CD8-positive, alpha-beta memory T cell (primary cell): ENCODE measurements at regions not wholly inside any gene's neighbourhood (a gene's known extent, or its start where the extent isn't known, plus 50 kb on each side); places are given as distances from the start of the nearest gene placed in this dataset.

Experiments
- CTCF ChIA-PET: fragments of 350-600 bp; sonication (Branson Sonifier 250); formaldehyde crosslinking; loops from one replicate; lab custom pipeline; 2021; ENCODE audit warnings: antibody characterized with exemption; lab: Charles Lee
- POLR2A ChIA-PET: fragments of 350-600 bp; sonication (Branson Sonifier 250); formaldehyde crosslinking; loops from one replicate; lab custom pipeline; 2021; ENCODE audit warnings: antibody characterized with exemption; lab: Charles Lee
- DNase-seq, 5 donors: peaks; one replicate each; pipeline versions ENCODE4 v3.0.0 to v3.0.0-alpha.2; 2020 to 2022; ENCODE audit warnings: mixed read lengths in 1 of 5
- H3K27ac ChIP-seq: one replicate; pipeline ENCODE4 v1.7.0; 2013; ENCODE audit warnings: low read depth, mild to moderate bottlenecking, low read length, moderate library complexity
- H3K27me3 ChIP-seq: 2 replicates; pipeline ENCODE4 v1.7.0; 2013; ENCODE audit warnings: low read length, mild to moderate bottlenecking; ENCODE audit not compliant: insufficient read depth, poor library complexity, severe bottlenecking
- H3K36me3 ChIP-seq: 2 replicates; pipeline ENCODE4 v1.7.0; 2013; ENCODE audit warnings: mild to moderate bottlenecking, low read length, moderate library complexity; ENCODE audit not compliant: insufficient read depth
- H3K4me1 ChIP-seq: 2 replicates; pipeline ENCODE4 v1.7.0; 2013; ENCODE audit warnings: mild to moderate bottlenecking, low read length, moderate library complexity; ENCODE audit not compliant: insufficient read depth
- H3K4me3 ChIP-seq: 2 replicates; pipeline ENCODE4 v1.7.0; 2013; ENCODE audit warnings: mild to moderate bottlenecking, low read length
- H3K9me3 ChIP-seq: 2 replicates; pipeline ENCODE4 v1.7.0; 2013; ENCODE audit warnings: mild to moderate bottlenecking, low read length
- H3K27ac Mint-ChIP-seq, 8 donors: one replicate each; pipeline ENCODE4 v1.8.0; 2020 to 2021; ENCODE audit warnings: mixed read lengths in 8 of 8, mild to moderate bottlenecking in 6 of 8, inconsistent platforms in 3 of 8, moderate library complexity in 3 of 8
- H3K27me3 Mint-ChIP-seq, 2 donors: one replicate each; pipeline ENCODE4 v1.8.0; 2020 to 2021; ENCODE audit warnings: mixed read lengths in 2 of 2, mild to moderate bottlenecking in 1 of 2, moderate library complexity in 1 of 2
- H3K36me3 Mint-ChIP-seq, 3 donors: one replicate each; pipeline ENCODE4 v1.8.0; 2020 to 2021; ENCODE audit warnings: mixed read lengths in 3 of 3, inconsistent platforms in 1 of 3, mild to moderate bottlenecking in 1 of 3
- H3K4me1 Mint-ChIP-seq, 3 donors: one replicate each; pipeline ENCODE4 v1.8.0; 2020 to 2021; ENCODE audit warnings: mixed read lengths in 3 of 3, inconsistent platforms in 1 of 3, mild to moderate bottlenecking in 1 of 3
- H3K4me3 Mint-ChIP-seq, 7 donors: one replicate each; pipeline ENCODE4 v1.8.0; 2020 to 2021; ENCODE audit warnings: mixed read lengths in 7 of 7, mild to moderate bottlenecking in 6 of 7, moderate library complexity in 4 of 7, inconsistent platforms in 2 of 7
- H3K9me3 Mint-ChIP-seq, 5 donors: one replicate each; pipeline ENCODE4 v1.8.0; 2020 to 2022; ENCODE audit warnings: mixed read lengths in 5 of 5, mild to moderate bottlenecking in 3 of 5, moderate library complexity in 2 of 5, inconsistent platforms in 1 of 5

GRCh38 chr13:90956031-90956430 is 391.5 kb upstream of the MIR17HG start:
- H3K4me1 ChIP-seq, result no peaks in the 10 kb centered on the region
- H3K9me3 ChIP-seq, result no peaks in the 10 kb centered on the region
- no peaks in the 10 kb centered on the region for H3K4me1 Mint-ChIP-seq
- peak overlapping the region in 1 of 8 donors; percentile 42 for H3K27ac Mint-ChIP-seq
- ChIA-PET POLR2A (no interaction called here), CTCF (no interaction called here)
- no peak overlapping the region for H3K4me3 Mint-ChIP-seq
- H3K27me3 ChIP-seq, result no peaks in the 10 kb centered on the region
- no peak overlapping the region for H3K27ac ChIP-seq
- no peaks in the 10 kb centered on the region for H3K27me3 Mint-ChIP-seq
- DNase-seq, result no peak
- H3K36me3 Mint-ChIP-seq, result no peaks in the 10 kb centered on the region
- no peaks in the 10 kb centered on the region for H3K36me3 ChIP-seq
- H3K4me3 ChIP-seq, result no peak overlapping the region
- H3K9me3 Mint-ChIP-seq, result peaks cover 0 to 16% (median 0%) of the 10 kb centered on the region in 5 donors

GRCh38 chr13:90958866-90959265 is 388.6 kb upstream of the MIR17HG start:
- Histone ChIP-seq H3K36me3 (no peaks in the 10 kb centered on the region), H3K27ac (no peak overlapping the region), H3K27me3 (no peaks in the 10 kb centered on the region), H3K4me1 (no peaks in the 10 kb centered on the region), H3K4me3 (no peak overlapping the region), H3K9me3 (no peaks in the 10 kb centered on the region)
- no peak overlapping the region for H3K27ac Mint-ChIP-seq
- no peaks in the 10 kb centered on the region for H3K4me1 Mint-ChIP-seq
- no peaks in the 10 kb centered on the region for H3K36me3 Mint-ChIP-seq
- H3K27me3 Mint-ChIP-seq, result no peaks in the 10 kb centered on the region
- no peak overlapping the region for H3K4me3 Mint-ChIP-seq
- DNase-seq, result no peak
- ChIA-PET POLR2A (no interaction called here), CTCF (no interaction called here)
- H3K9me3 Mint-ChIP-seq, result peaks cover 0 to 7% (median 0%) of the 10 kb centered on the region in 5 donors

GRCh38 chr13:90968166-90968904 is 379.2 kb upstream of the MIR17HG start:
- Histone ChIP-seq H3K27me3 (no peaks in the 10 kb centered on the region), H3K9me3 (no peaks in the 10 kb centered on the region), H3K27ac (no peak overlapping the region), H3K36me3 (no peaks in the 10 kb centered on the region), H3K4me1 (no peaks in the 10 kb centered on the region), H3K4me3 (no peak overlapping the region)
- no peak for DNase-seq
- peaks cover 0 to 7% (median 4%) of the 10 kb centered on the region in 5 donors for H3K9me3 Mint-ChIP-seq
- no peaks in the 10 kb centered on the region for H3K27me3 Mint-ChIP-seq
- CTCF ChIA-PET, result no interaction called here
- no peaks in the 10 kb centered on the region for H3K36me3 Mint-ChIP-seq
- no peak overlapping the region for H3K27ac Mint-ChIP-seq
- H3K4me3 Mint-ChIP-seq, result no peak overlapping the region
- POLR2A ChIA-PET, result no interaction called here
- H3K4me1 Mint-ChIP-seq, result no peaks in the 10 kb centered on the region

- no peak for DNase-seq
- CTCF ChIA-PET, result no interaction called here
These were observed 373.1 kb upstream of the MIR17HG start for GRCh38 chr13:90974249-90974975.

GRCh38 chr13:90979059-90979458 is 368.4 kb upstream of the MIR17HG start:
- no peaks in the 10 kb centered on the region for H3K4me1 Mint-ChIP-seq
- Histone ChIP-seq H3K4me1 (no peaks in the 10 kb centered on the region), H3K27ac (no peak overlapping the region), H3K9me3 (no peaks in the 10 kb centered on the region), H3K27me3 (no peaks in the 10 kb centered on the region), H3K36me3 (no peaks in the 10 kb centered on the region), H3K4me3 (no peak overlapping the region)
- H3K36me3 Mint-ChIP-seq, result no peaks in the 10 kb centered on the region
- H3K27me3 Mint-ChIP-seq, result peaks cover 0 to 2% of the 10 kb centered on the region in 2 donors
- no peak overlapping the region for H3K4me3 Mint-ChIP-seq
- CTCF ChIA-PET, result no interaction called here
- POLR2A ChIA-PET, result no interaction called here
- no peak for DNase-seq
- H3K27ac Mint-ChIP-seq, result no peak overlapping the region
- H3K9me3 Mint-ChIP-seq, result peaks cover 0 to 20% (median 5%) of the 10 kb centered on the region in 5 donors

More at GRCh38 chr13:90974249-90974975, 373.1 kb upstream of the MIR17HG start:
- peaks cover 0 to 10% (median 3%) of the 10 kb centered on the region in 5 donors for H3K9me3 Mint-ChIP-seq
- no peaks in the 10 kb centered on the region for H3K27me3 ChIP-seq
- POLR2A ChIA-PET, result no interaction called here
- no peaks in the 10 kb centered on the region for H3K9me3 ChIP-seq
- H3K4me1 ChIP-seq, result no peaks in the 10 kb centered on the region
- H3K27ac ChIP-seq, result no peak overlapping the region
- H3K36me3 Mint-ChIP-seq, result no peaks in the 10 kb centered on the region
- no peak overlapping the region for H3K27ac Mint-ChIP-seq
- no peak overlapping the region for H3K4me3 Mint-ChIP-seq
- no peaks in the 10 kb centered on the region for H3K4me1 Mint-ChIP-seq
- no peaks in the 10 kb centered on the region for H3K36me3 ChIP-seq
- no peak overlapping the region for H3K4me3 ChIP-seq
- no peaks in the 10 kb centered on the region for H3K27me3 Mint-ChIP-seq

- peaks cover 0 to 2% of the 10 kb centered on the region in 2 donors for H3K27me3 Mint-ChIP-seq
- POLR2A ChIA-PET, result no interaction called here
These were observed 362.7 kb upstream of the MIR17HG start for GRCh38 chr13:90984756-90985155.

GRCh38 chr13:90995001-90995400 is 352.5 kb upstream of the MIR17HG start:
- no peak overlapping the region for H3K27ac Mint-ChIP-seq
- ChIA-PET CTCF (no interaction called here), POLR2A (no interaction called here)

More at GRCh38 chr13:90984756-90985155, 362.7 kb upstream of the MIR17HG start:
- Histone ChIP-seq H3K27me3 (no peaks in the 10 kb centered on the region), H3K9me3 (no peaks in the 10 kb centered on the region), H3K36me3 (no peaks in the 10 kb centered on the region), H3K4me1 (no peaks in the 10 kb centered on the region), H3K27ac (no peak overlapping the region), H3K4me3 (no peak overlapping the region)
- Mint-ChIP-seq H3K36me3 (no peaks in the 10 kb centered on the region), H3K9me3 (peaks cover 2 to 14% (median 3%) of the 10 kb centered on the region in 5 donors), H3K4me1 (no peaks in the 10 kb centered on the region), H3K27ac (no peak overlapping the region), H3K4me3 (no peak overlapping the region)
- no peak for DNase-seq
- CTCF ChIA-PET, result no interaction called here

GRCh38 chr13:90995614-90996013 is 351.9 kb upstream of the MIR17HG start:
- CTCF ChIA-PET, result no interaction called here
- Mint-ChIP-seq H3K27ac (no peak overlapping the region), H3K4me1 (no peaks in the 10 kb centered on the region), H3K9me3 (peaks cover 0 to 14% (median 3%) of the 10 kb centered on the region in 5 donors), H3K4me3 (no peak overlapping the region), H3K27me3 (no peaks in the 10 kb centered on the region), H3K36me3 (no peaks in the 10 kb centered on the region)
- Histone ChIP-seq H3K36me3 (no peaks in the 10 kb centered on the region), H3K4me1 (no peaks in the 10 kb centered on the region), H3K27me3 (no peaks in the 10 kb centered on the region), H3K27ac (no peak overlapping the region), H3K9me3 (no peaks in the 10 kb centered on the region), H3K4me3 (no peak overlapping the region)
- POLR2A ChIA-PET, result no interaction called here
- DNase-seq, result no peak

More at GRCh38 chr13:90995001-90995400, 352.5 kb upstream of the MIR17HG start:
- no peaks in the 10 kb centered on the region for H3K4me1 Mint-ChIP-seq
- no peaks in the 10 kb centered on the region for H3K27me3 Mint-ChIP-seq
- no peaks in the 10 kb centered on the region for H3K27me3 ChIP-seq
- no peaks in the 10 kb centered on the region for H3K36me3 Mint-ChIP-seq
- H3K4me1 ChIP-seq, result no peaks in the 10 kb centered on the region
- H3K27ac ChIP-seq, result no peak overlapping the region
- H3K9me3 Mint-ChIP-seq, result peaks cover 0 to 14% (median 3%) of the 10 kb centered on the region in 5 donors
- no peaks in the 10 kb centered on the region for H3K9me3 ChIP-seq
- DNase-seq, result no peak
- no peaks in the 10 kb centered on the region for H3K36me3 ChIP-seq
- no peak overlapping the region for H3K4me3 ChIP-seq
- H3K4me3 Mint-ChIP-seq, result no peak overlapping the region
